GM19193 (cell line): ENCODE measurements at regions not wholly inside any gene's neighbourhood (a gene's known extent, or its start where the extent isn't known, plus 50 kb on each side); places are given as distances from the start of the nearest gene placed in this dataset.

Experiments used
- POLR2A ChIP-seq: IDR thresholded peaks from 4 replicates; pipeline ENCODE4 v1.6.1; 2011; ENCODE audit not compliant: insufficient read depth, insufficient read length; ENCODE audit errors: extremely low read depth

DNA sequence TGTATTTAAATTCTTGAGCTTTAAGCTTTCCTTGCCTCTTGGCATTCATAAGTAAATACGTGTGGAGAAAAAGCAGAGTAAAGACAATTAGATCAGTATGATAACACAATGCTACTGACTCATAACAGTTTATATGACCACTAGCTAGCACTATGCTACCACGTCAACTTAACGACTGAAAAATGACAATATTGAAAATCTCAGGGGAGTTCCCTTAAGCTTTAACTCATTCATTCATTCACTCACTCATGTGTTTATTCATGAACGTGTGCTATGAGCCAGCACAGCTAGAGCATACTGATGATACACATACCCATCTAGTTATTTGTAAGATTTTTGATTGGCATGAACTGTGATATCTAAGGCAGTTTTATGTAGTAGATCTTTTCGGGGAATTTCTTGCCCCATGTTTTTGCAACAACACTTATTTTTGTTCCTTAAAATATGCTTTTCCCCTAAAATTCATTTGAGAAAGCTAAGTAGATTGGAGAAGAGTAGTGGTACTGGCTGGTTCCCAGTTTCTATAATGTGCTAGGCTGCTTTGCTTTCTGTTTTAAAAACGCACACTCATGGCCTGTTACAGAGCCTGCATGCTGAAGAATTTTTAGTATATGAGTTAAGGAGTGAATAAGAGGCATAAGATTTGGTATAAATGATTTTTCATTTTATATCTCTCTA lies 57.4 kb upstream of the ACBD5 start:
- no peak for TF ChIP-seq POLR2A
